Activated naive CD4-positive, alpha-beta T cell treated with anti-CD3 and anti-CD28 coated beads, Interleukin-2, amount 50 U/mL, for 24 hours (primary cell): ENCODE measurements at regions not wholly inside any gene's neighbourhood (a gene's known extent, or its start where the extent isn't known, plus 50 kb on each side); places are given as distances from the start of the nearest gene placed in this dataset.

Experiments used
- H3K27ac Mint-ChIP-seq: one replicate; pipeline ENCODE4 v1.8.0; 2021; ENCODE audit warnings: mild to moderate bottlenecking, mixed read lengths
- H3K27me3 Mint-ChIP-seq: one replicate; pipeline ENCODE4 v1.8.0; 2021; ENCODE audit warnings: mixed read lengths
- H3K36me3 Mint-ChIP-seq: one replicate; pipeline ENCODE4 v1.8.0; 2021; ENCODE audit warnings: mixed read lengths
- H3K4me1 Mint-ChIP-seq: one replicate; pipeline ENCODE4 v1.8.0; 2021; ENCODE audit warnings: mixed read lengths
- H3K4me3 Mint-ChIP-seq: one replicate; pipeline ENCODE4 v1.8.0; 2021; ENCODE audit warnings: mild to moderate bottlenecking, mixed read lengths
- H3K9me3 Mint-ChIP-seq: one replicate; pipeline ENCODE4 v1.8.0; 2021; ENCODE audit warnings: mixed read lengths

DNA sequence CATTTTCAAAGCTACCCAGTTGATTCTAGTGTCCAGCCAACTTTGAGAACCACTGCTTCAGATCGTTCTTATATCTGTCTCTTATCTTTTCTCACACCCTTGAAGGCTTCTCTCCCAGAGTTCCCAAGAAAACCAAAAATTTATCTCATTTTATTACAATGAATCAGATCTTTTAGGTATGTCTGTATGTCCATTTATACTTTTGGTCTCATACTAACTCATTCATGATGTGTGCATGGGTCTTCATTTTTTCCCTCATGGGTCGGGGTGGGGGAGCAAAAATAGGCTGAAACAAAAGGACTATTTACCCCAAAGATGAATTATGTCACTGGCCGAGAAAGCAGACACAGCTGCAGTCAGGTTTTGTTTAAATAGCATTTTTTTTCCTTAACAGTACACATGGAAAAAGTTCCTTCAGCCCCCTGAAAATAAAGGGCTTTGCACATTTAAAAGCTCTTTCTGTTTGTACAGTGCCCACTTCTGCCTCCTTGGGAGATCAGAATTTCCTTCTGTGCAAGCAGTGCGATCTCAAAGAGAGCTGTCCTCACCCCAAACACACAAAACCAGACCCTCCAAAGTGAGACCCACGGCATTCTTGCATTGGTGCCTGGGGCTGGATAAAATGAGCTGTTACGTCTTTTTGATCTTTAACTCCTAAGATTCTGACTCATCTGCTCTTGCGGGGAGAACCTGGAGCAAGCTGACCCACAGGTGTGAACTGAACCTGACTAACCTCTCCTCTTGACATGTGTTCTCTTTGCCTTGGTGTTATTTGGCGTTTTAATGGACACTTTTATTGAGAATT, 251.2 kb upstream of the ELAC2 start:
- Mint-ChIP-seq H3K36me3 (no peaks in the 10 kb centered on the region), H3K27me3 (no peaks in the 10 kb centered on the region), H3K9me3 (no peaks in the 10 kb centered on the region), H3K4me1 (no peaks in the 10 kb centered on the region), H3K27ac (no peak overlapping the region), H3K4me3 (no peak overlapping the region)

GRCh38 chr17:13266606-13267005, 248.8 kb upstream of the ELAC2 start:
- Mint-ChIP-seq H3K36me3 (no peaks in the 10 kb centered on the region), H3K27me3 (no peaks in the 10 kb centered on the region), H3K9me3 (no peaks in the 10 kb centered on the region), H3K27ac (no peak overlapping the region), H3K4me3 (no peak overlapping the region), H3K4me1 (no peaks in the 10 kb centered on the region)

GRCh38 chr17:13265311-13265710, 247.5 kb upstream of the ELAC2 start:
- no peak overlapping the region for H3K4me3 Mint-ChIP-seq
- H3K9me3 Mint-ChIP-seq: no peaks in the 10 kb centered on the region
- H3K27me3 Mint-ChIP-seq: peaks cover 2% of the 10 kb centered on the region
- no peak overlapping the region for H3K27ac Mint-ChIP-seq
- no peaks in the 10 kb centered on the region for H3K4me1 Mint-ChIP-seq
- H3K36me3 Mint-ChIP-seq: no peaks in the 10 kb centered on the region

- no peak overlapping the region for H3K27ac Mint-ChIP-seq
- peaks cover 2% of the 10 kb centered on the region for H3K27me3 Mint-ChIP-seq
- H3K4me3 Mint-ChIP-seq: no peak overlapping the region
- H3K36me3 Mint-ChIP-seq: no peaks in the 10 kb centered on the region
- no peaks in the 10 kb centered on the region for H3K4me1 Mint-ChIP-seq
- no peaks in the 10 kb centered on the region for H3K9me3 Mint-ChIP-seq
These were observed 245.9 kb upstream of the ELAC2 start for GRCh38 chr17:13263746-13264145.

- Mint-ChIP-seq H3K27ac (no peak overlapping the region), H3K4me1 (no peaks in the 10 kb centered on the region), H3K4me3 (no peak overlapping the region), H3K9me3 (peaks cover 4% of the 10 kb centered on the region), H3K36me3 (no peaks in the 10 kb centered on the region), H3K27me3 (peaks cover 2% of the 10 kb centered on the region)
These were observed 238.7 kb upstream of the ELAC2 start for GRCh38 chr17:13256545-13256944.

GRCh38 chr17:13253733-13254410, 236.0 kb upstream of the ELAC2 start:
- no peaks in the 10 kb centered on the region for H3K36me3 Mint-ChIP-seq
- peaks cover 4% of the 10 kb centered on the region for H3K9me3 Mint-ChIP-seq
- no peaks in the 10 kb centered on the region for H3K4me1 Mint-ChIP-seq
- H3K27me3 Mint-ChIP-seq: no peaks in the 10 kb centered on the region
- H3K4me3 Mint-ChIP-seq: no peak overlapping the region
- H3K27ac Mint-ChIP-seq: no peak overlapping the region

DNA sequence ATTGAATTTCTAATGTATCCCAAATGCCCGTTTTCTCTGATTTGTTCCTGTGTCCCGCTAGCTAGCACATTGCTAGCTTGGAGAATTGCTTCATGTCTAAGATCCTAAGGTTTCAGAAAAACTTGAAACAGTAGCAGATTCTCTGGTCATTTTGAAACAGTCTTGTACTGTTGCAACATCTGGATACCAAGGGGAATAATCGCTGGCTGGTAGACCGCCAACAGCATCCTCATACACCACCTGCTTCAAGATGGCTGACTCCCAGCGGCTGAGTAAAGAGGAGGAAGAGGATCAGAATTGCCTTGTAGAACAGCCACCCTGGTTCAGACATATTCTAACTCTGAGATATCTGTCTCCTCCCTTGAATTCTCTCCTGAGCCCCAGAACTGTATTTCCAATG, 226.7 kb upstream of the ELAC2 start:
- Mint-ChIP-seq H3K4me3 (no peak overlapping the region), H3K4me1 (no peaks in the 10 kb centered on the region), H3K27ac (no peak overlapping the region), H3K27me3 (no peaks in the 10 kb centered on the region), H3K36me3 (no peaks in the 10 kb centered on the region), H3K9me3 (no peaks in the 10 kb centered on the region)

GRCh38 chr17:13243585-13243984, 225.8 kb upstream of the ELAC2 start:
- no peaks in the 10 kb centered on the region for H3K9me3 Mint-ChIP-seq
- no peaks in the 10 kb centered on the region for H3K27me3 Mint-ChIP-seq

GRCh38 chr17:13240851-13241250, 223.0 kb upstream of the ELAC2 start:
- H3K4me3 Mint-ChIP-seq: no peak overlapping the region
- H3K27ac Mint-ChIP-seq: no peak overlapping the region
- no peaks in the 10 kb centered on the region for H3K27me3 Mint-ChIP-seq
- H3K4me1 Mint-ChIP-seq: no peaks in the 10 kb centered on the region
- H3K36me3 Mint-ChIP-seq: no peaks in the 10 kb centered on the region
- H3K9me3 Mint-ChIP-seq: no peaks in the 10 kb centered on the region

More at GRCh38 chr17:13243585-13243984, 225.8 kb upstream of the ELAC2 start:
- Mint-ChIP-seq H3K4me3 (no peak overlapping the region), H3K4me1 (no peaks in the 10 kb centered on the region), H3K27ac (no peak overlapping the region), H3K36me3 (no peaks in the 10 kb centered on the region)

DNA sequence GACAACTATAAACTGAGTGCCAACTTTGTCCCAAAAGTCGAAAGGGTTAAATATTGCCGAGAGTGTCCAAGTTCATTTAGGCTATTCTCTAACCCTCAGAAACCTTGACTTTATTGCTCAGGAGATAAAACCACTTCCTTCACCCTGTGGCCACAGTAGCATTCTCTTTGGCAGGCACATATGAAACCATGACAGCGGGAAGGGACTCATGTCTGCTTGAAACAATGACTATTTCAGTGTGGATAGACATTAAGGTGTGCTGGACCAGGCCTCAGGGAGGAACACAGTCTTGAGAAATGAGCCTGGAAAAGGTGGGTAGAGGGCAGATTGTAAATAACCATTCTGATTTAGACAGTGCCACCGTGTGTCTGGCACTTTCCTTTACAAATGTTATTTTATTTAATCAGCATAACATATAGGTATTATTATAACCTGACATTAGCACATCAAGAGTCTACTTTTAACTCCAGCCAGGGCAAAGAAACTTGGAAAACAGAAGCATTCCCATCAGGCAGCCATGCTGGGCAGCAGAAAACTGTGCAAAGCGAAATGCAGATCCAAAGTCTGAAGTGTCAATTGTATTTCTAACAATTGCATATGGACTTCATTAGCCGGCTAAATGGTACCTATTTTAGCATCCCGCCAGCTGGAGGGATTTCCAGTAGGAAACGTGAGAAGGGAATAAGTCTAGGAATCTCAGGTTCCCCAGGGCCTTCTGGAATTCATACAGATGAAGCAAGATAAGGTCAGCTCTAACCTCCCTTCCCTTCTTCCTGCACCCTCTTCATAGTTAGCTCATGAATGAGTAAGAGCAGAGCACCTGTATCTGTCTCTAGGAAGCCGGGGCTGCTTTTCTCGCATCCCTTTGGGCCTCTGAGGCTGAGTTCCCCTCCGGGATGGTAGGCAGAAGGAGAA, 212.8 kb upstream of the ELAC2 start:
- H3K36me3 Mint-ChIP-seq: no peaks in the 10 kb centered on the region
- no peak overlapping the region for H3K27ac Mint-ChIP-seq
- peaks cover 2% of the 10 kb centered on the region for H3K27me3 Mint-ChIP-seq
- H3K4me3 Mint-ChIP-seq: no peak overlapping the region
- H3K4me1 Mint-ChIP-seq: no peaks in the 10 kb centered on the region
- H3K9me3 Mint-ChIP-seq: no peaks in the 10 kb centered on the region

DNA sequence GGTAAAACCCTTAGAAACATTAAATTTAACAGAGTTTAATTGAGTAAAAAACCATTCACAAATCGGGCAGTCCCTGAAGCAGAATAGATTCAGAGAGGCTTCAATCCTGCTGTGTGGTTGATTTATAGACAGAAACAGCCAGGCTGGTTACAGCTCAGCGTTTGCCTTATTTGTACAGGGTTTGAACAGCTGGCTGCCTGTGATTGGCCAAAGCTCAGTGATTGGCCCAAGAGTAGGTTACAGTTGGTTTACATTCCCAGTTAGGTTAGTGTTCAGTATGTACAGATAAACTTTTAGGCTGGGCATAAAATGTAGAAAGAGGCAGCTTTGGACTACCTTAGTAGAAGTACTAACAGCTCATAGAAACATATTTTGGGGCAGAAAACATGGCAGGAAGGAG, 210.4 kb upstream of the ELAC2 start:
- no peaks in the 10 kb centered on the region for H3K9me3 Mint-ChIP-seq
- H3K27ac Mint-ChIP-seq: no peak overlapping the region
- peaks cover 6% of the 10 kb centered on the region for H3K27me3 Mint-ChIP-seq
- no peaks in the 10 kb centered on the region for H3K4me1 Mint-ChIP-seq
- no peak overlapping the region for H3K4me3 Mint-ChIP-seq
- no peaks in the 10 kb centered on the region for H3K36me3 Mint-ChIP-seq

GRCh38 chr17:13222975-13223374, 205.1 kb upstream of the ELAC2 start:
- H3K27ac Mint-ChIP-seq: no peak overlapping the region
- no peaks in the 10 kb centered on the region for H3K9me3 Mint-ChIP-seq
- no peak overlapping the region for H3K4me3 Mint-ChIP-seq
- H3K36me3 Mint-ChIP-seq: no peaks in the 10 kb centered on the region
- H3K27me3 Mint-ChIP-seq: peaks cover 8% of the 10 kb centered on the region
- H3K4me1 Mint-ChIP-seq: no peaks in the 10 kb centered on the region

DNA sequence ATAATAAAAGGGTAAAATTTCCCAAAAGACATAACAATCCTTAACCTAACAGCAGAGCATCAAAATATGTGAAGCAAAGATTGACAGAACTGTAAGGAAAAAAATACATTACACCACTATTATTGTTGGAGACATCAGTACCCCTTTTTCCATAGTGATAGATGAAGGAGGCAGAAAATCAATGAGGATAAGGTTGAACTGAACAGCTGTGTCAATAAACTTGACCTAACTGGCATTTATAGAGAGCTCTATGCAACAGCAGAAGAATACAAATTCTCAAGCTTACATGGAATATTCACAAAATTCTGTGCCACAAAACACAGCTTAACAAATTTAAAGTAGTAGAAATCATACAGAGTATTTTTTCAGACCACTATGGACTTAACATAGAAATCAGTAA, 195.0 kb upstream of the ELAC2 start:
- Mint-ChIP-seq H3K4me1 (no peaks in the 10 kb centered on the region), H3K27me3 (peaks cover 1% of the 10 kb centered on the region), H3K27ac (no peak overlapping the region), H3K36me3 (no peaks in the 10 kb centered on the region), H3K9me3 (peaks cover 8% of the 10 kb centered on the region), H3K4me3 (no peak overlapping the region)

- Mint-ChIP-seq H3K27ac (no peak overlapping the region), H3K9me3 (peaks cover 8% of the 10 kb centered on the region), H3K4me3 (no peak overlapping the region), H3K4me1 (no peaks in the 10 kb centered on the region), H3K27me3 (peaks cover 7% of the 10 kb centered on the region), H3K36me3 (no peaks in the 10 kb centered on the region)
These were observed 191.3 kb upstream of the ELAC2 start for GRCh38 chr17:13209081-13209480.

DNA sequence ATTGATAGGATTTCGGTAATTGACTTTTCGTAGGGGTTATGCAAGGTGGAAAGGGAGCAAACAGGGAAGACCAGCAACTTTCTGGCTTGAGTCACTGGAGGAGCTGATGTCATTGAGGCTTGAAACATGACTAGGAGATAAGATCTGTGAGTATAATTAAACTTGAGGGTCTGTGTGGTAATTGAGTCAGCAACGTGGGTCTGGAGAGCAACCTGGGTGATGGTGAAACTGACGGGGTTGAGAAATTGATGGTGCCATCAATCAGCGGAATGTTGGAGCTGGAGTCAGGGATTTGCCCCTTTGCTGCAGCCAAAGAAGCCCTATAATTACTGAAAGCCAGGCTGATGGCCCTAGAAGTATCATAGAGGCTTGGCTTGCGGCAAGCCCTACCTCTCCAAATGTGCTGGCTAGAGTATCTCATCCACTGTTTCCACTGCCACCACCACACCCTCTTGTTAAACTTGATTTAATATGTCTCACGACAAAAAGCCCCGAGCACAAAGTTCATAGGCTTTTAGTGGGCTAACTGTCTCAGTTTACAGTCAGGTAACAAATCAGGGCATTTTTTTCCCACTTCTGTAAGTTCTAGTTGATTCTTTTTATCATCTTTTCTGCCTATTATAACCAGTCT, 186.9 kb upstream of the ELAC2 start:
- Mint-ChIP-seq H3K27me3 (peaks cover 7% of the 10 kb centered on the region), H3K9me3 (peaks cover 5% of the 10 kb centered on the region), H3K4me1 (no peaks in the 10 kb centered on the region), H3K4me3 (no peak overlapping the region), H3K27ac (no peak overlapping the region), H3K36me3 (no peaks in the 10 kb centered on the region)
